GM21515 (cell line): ENCODE measurements at regions not wholly inside any gene's neighbourhood (a gene's known extent, or its start where the extent isn't known, plus 50 kb on each side); places are given as distances from the start of the nearest gene placed in this dataset.

ENCODE experiments used
- ATAC-seq: cut with Tn5 transposase; IDR thresholded peaks from one replicate; pipeline ENCODE4 v1.9.1; 2021; ENCODE audit not compliant: unreplicated experiment

DNA sequence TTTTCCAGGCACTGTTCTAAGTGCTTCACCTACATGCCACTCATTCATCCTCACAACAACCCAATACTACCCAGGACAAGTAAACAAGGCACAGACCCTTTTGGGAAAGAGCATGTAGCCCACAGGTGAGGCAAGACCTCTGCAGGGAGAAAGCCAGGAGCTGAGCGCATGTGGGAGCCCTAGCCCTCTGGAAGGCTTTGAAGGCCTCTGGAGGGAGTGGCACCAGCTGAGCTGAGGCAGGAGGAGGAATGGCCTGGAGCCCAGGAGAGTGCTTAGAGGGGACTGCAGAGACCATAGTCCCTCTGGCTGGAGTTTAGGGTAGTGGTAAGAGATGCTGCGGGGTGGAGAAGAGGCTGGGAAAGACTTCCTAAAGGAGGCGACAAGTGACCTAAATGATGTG lies 516.5 kb downstream of the FUT8 start:
- no peak for ATAC-seq

DNA sequence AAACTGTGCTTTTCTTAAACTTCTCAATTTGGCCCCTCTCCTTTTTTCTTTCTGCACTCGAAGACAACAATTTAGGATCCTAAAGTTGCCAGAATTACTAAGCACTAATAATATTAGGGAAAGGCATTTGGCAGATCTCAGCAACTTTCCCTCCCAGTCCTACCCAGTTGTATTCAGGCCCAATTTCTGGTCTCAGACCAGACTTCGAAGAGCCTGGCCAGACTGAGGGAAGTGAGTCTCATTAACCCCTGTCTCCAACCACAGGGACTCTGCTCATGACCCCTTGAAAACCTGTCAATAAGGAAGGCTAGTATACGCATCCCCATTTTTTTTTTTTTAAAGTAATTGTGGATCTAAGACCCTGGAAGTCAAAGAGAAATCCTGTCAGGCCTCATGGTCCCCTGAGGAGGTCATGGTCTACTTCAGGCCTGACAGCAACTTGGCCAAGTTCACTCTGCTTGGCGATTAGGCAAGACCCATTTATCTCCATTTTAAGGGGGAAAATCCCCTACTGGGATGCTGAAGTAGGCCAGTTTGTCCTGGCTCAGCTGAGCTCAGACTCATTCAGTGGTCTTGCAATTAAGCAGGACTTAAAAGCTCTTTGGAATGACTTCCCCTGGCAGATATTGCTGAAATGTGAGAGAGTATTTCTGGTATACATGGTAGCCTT lies 521.0 kb downstream of the FUT8 start:
- ATAC-seq: no peak

DNA sequence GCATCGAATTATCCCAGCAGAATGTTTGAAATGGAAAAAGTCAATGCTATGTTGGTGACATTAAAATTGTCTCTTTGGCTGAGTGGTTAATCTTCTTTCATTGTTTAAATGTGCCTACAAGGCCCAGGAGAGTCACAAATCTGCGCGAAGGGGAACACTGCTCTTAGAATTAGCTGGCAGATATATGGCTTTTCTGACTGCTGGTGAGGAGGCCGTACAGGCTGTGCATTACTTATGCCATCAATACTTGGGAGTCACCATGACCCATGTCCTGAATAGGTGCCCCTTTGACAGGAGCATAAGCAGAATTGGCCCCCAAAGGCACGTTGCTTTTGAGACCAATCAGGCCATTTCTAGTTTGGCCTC lies 521.5 kb downstream of the FUT8 start:
- no peak for ATAC-seq

DNA sequence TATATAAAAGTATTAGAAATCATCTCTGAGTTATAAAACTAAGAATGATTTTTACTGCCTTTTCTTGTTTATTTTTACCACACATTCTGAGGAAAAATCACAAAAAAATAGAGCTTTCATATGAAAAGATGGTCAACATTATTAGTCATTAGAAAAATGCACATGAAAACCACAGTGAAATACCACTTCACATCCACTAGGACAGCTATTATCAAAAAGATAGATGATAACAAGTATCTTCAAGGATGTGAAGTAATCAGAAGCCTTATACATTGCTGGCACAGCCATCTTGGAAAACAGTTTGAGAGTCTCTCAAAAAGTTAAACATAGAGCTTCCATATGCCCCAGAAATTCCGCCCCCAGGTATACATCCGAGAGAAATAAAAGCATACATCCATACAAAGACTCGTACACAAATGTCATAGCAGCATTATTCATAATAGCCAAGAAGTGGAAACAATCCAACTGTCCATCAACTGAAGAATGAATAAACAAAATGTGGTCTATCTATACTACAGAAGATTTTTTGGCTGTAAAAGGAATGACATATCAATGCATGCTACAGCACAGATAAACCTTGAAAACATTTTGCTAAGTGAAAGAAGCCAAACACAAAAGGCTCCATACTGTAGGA lies 523.9 kb downstream of the FUT8 start:
- ATAC-seq: no peak

DNA sequence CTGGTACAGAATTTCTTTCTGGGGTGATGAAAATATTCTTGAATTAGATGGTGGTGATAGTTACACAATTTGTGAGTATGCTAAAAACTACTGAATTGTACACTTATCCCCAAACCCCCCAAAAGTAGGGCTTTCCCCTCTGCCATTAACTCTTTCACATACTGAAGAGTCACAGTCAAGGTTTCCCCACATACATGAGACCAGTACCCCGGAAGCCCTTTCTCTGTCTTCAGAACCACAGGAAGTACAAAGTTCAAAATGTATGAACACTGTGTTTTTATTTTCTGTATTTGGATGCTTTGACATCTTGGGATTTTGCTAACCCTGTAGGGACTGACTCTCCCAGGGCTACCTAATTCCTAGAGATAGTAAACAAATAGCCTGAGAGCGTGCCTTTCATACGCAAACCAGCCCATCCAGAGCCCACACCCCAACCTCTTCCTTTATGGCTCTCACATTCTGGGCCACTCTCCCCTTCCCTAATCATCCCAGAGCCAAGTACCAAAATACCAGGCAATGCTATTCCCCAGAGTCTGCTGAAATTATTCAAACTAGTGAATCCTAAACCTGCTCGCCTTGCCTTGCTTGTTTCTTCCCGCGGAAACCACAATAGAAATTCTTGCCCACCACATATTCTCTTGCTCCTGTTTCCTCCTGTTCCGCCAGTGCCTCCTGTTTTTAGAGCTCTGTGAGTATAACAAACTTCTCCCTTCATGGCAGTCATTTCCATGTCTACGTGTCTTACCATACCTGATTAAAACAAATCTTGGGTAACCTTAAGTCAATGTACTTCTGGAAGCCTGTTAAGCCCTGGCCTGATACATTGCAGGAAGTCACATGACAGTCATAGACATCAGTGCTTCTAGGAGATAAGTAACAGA lies 524.8 kb downstream of the FUT8 start:
- no peak for ATAC-seq

DNA sequence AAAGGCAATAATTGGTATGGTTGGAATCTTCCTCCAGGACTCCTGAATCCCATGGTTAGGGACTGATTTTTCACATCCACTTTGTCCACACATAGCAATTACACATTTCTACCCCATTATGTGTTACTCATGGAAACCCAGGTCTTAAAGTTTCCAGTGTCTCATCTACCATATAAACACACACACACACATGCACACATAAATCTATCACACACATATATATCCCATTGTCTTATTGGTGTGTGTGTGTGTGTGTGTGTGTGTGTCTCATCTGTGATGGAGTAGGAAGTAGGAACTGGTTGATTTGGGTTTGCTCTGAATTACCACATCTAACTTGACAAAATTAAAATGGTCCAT lies 525.4 kb downstream of the FUT8 start:
- no peak for ATAC-seq

DNA sequence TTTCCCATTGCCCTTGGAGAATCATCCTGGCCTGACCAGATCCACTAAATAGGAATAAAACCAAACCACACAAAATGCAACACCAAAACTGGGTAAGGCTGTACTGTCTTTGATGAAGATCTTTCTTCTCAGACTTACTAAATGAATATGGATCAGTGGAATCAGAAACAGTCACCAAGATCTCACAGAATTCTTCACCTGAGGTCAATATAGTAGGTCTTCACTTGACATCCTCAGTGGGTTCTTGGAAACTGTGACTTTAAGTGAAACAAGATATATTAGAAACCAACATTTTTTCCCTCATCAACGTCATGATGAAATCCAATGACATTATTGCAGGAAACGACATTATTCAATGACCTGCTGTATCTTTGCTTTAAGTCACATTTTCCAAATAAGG lies 526.2 kb downstream of the FUT8 start:
- no peak for ATAC-seq

DNA sequence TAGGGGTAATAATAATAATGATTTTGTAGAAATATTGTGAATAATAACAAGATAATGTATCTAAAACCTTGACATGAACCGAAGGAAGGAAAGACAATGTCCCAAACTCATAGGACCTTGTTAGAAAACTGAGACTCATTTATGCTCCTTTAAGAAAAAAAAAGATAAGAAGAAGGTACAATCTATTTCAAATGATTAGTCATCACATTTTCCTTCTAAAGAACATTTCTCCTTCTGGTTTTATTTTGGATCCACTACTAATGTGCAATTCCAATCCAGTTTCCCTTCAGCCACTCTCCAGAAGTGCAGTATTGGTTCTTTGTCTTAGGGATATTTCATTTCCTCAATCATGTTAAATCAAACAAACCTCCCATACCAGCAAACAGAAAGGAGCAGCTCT lies 526.7 kb downstream of the FUT8 start:
- no peak for ATAC-seq

DNA sequence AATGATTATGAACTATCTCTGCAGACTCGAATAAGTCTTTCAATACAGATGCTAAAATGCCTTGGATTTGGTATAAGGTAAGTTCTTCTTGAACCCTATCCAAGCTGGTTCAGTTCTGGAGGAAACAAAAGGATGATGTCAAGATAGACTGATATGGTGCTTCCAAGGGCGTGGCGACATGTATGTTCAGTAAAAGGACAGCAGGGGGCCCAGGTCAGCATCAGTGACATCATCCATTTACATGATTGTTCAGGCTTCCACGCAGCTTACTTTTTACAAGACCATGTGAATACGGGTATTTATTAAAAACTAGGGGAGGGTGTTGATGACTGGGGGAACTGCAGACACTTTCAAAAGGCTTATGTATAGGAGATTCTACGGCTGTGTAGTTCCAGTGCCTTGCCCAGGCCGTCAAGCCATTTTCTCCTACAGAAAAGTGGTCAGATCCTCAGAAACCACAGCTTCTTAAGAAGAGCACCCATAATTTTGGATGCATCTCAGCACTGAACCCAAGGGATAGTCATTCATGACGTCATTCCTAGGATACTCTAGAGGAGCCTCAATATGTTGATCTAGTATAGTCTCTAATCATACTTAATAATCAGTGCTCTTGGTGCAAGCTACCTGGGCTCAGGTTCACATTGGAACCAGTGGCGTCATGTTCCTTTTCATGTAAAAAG lies 527.7 kb downstream of the FUT8 start:
- ATAC-seq: no peak

DNA sequence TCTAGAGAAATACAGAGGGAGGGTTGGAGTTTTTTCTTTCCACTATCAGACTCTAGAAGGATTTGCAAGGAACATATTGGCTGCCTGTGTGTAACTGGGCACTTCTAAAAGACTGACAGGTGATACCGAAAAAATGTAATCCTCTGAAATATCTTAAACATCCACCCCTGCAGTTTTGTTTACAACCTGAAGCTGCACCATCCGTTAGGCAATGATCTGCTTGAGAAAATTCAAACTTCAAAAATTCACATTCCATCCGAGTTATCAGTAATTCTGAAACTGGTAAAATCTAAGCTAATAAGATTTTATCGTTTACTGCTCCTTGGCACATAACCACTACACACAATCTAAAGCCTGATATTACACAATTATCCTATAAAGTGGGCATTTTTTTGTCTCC lies 528.6 kb downstream of the FUT8 start:
- ATAC-seq: no peak

DNA sequence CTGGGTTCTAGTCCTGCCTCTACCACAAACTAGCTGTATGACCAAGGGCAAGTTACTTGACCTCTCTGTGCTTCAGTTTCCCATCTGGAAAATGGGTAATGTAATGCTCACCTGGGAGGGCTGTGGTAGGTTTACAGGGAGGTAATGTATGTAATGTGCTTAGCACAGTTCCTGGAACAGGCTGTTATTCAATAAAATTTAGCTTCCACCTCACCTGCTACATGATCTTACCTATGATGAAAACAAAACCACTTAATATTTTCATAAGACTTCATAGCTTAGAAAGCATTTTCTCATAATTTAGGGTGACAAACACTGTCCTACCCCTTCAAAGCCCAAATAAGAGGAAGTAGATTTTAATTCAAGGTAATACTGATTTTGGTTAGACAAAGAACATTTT lies 530.6 kb downstream of the FUT8 start:
- ATAC-seq: no peak

DNA sequence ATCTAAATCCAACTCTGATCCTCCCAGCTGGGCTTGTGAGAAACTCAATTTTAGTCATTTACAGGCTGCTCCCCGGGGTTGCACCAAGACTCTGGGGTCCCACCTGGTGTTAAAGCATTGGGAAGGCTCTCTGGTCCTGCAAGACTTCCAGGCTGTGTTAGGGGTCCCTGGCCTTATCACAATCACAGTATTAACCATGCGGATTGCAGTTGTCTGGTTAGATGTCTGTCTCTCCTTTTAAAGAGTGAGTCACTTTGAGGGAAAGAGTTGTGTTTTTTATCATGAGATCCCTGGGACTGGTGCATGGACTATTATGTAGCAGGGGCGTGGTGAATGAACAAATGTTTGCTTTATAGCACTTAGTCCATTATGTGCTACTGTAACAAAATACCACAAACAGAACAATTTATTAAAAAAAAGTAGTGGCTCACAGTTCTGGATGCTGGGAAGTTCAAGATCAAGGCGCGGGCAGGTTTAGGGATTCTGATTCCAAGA lies 531.4 kb downstream of the FUT8 start:
- no peak for ATAC-seq

DNA sequence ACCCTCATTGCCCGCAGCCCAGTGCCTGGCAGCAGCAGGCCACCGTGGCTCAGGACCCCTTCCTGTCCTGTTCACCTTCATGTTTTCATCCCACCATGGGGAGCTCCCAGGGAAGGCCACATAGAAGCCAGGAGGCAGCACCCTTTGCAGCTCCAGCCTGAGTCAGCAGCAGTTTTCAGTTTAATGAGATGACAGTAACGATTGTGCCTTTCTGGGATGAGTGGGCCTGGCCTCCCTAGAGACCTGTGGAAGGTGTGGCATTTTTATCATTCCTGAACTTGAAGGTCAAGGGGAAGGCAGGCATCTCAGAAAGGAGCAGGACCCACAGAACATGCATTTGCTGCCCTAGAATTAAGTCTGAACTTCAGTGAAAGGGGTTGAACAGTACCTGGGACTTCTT lies 532.8 kb downstream of the FUT8 start:
- no peak for ATAC-seq

DNA sequence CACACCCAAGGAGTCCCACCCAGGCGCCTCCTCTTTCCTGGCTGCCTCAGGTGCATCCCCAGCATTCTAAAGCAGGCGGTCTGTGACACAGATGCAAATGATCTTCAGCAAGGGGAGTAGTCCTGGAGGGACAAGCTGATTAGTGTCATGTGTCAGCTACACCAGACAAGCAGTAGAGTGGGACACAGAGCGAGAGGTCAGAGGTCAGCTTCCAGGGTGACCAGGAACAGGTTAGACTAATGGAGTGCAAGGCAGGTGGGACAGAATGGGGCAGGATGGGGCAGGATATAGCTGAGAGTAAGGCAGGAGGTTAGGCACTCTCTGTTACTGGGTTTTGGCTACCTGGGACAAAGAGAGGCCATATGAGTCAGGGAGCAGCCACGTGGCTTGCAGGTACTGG lies 534.0 kb downstream of the FUT8 start:
- ATAC-seq: no peak

DNA sequence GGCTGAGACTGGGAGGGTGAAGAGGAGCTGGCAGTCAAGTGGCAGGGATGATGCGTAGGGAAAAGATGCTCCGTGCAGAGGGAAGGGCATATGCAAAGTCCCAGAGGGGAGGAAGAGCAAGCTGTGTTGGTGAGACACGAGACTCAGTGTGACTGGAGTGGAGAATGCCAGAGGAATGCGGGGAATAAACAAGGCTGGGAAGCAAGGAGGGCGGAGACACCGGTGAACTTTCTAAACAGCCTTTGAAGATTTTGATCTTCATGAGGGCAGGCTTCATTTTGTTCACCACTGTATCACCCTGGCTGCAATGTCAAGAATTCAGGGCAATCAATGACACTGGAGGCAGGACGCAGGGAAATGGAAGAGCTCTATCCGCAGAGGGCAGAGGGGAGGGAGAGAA lies 535.8 kb downstream of the FUT8 start:
- no peak for ATAC-seq

DNA sequence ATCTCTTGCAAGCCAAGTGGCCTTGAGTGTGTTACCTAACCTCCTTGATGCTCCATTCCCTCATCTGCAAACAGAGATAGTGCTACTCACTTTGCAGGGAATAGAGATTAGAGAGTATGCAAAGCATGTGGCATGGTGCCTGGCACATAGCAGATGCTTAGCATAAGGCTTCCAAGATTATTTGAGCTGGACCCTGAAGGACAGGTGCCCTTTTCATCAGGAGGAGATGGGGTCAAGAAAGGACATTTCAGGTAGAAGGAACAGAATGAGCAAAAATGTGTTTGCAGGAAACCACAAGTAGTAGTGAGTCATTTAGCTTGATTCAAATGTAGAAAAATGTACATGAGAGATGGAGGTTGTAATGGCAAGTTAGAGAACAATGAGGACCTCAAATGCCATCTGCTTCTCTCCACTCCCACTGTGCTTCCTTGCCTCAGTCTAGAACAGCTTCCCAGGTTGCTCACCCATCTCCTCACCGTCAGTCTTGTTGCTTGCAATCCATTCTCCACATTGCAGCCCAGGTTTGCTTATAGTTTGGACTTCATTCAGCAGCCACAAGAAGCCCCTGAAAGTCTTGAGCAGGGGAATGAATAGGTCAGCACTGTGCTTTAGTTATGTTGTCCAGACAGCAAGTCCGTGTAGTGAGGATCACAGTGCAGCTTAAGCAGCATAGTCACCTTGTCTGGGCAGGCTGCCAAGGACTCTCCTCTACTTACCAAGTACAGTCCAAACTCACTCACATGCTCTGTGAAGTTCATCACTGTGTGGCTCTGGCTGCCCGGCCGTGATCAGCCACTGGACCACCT lies 536.3 kb upstream of the CCDC196 start:
- no peak for ATAC-seq

DNA sequence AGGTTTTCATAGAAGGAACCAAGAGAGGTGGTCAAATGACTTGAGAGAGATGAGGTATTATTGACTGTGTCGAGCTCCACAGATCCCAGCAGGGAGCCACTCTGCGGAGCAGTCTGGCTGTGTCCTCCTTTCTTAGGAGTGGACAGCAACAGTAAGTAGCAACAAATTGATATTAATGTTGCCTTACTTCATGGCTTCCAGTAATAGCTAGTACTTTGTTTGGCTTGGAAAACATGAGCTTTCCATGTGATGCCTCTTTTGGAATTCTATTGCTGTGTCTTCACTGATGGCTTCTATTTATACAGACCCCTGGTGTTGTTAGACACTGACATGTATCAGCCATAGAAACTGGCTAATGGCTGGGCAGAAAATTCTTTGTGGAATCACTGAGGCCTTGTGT lies 531.2 kb upstream of the CCDC196 start:
- no peak for ATAC-seq

DNA sequence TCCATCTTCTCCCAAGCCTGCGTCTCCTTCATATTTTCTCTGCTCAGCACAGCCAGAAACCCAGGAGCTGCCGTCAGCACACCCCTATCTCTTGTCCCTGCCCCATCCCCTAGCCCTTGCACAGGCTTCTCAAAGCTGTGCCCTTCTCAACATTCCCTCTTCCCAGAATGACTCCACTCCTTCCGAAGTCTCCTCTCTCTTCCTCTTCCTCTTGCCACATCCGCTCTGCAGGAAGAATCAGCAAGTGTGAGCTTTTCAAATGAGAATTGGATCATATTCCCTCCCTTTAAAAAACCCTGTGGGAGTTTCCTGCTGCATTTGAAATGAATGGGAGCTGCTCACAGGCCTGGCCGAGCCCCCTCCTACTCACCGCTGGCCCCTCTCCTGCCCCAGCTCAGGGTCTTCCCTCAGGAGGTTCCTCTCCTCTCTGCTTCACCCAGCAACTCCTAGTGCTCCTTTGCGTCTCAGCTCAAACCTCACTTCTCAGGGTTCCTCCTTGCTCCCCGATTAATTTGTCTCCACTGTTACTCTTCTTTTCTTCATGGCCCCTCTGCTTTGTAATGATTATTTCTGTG lies 528.5 kb upstream of the CCDC196 start:
- no peak for ATAC-seq

DNA sequence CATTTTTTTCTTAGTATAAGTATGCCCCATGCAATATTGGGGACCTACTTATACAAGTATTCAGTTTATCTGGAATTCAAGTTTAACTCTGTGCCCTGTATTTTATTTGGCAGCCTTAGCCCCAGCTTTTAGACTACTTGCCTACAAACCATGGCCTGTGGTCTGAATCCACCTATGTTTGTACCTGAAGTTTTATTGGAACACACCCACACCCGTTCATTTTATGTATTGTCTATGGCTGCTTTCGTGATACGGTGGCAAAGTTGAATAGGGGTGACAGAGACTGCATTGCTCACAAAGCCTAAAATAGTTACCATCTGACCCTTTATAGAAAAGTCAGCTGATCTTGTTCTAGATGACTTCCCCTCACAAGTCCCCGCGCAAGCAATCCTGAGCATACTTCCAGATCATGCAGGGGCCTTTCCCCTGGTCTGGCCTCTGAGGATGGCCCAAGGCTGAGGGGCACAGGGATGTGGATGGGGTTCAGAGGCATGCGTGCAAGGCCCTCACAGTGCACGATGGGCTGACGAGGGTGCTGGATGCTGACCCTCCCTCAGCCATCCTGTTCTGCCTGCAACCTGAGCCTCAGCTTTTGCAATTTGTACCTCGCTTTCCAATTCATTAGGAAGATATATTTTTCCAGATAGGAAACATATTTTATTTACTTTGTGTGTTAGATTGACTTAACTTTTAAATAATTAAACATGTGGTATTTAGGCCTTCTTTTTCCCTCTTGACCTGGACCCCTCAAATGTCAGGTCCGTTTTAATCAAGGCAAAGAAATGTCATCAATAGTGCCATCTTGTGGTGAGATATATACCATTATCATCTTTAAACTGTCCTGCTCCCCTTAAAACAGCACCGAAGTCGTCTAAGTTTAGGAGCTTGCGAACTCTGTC lies 527.3 kb upstream of the CCDC196 start:
- ATAC-seq: no peak
